B cell (primary cell): ENCODE measurements at regions not wholly inside any gene's neighbourhood (a gene's known extent, or its start where the extent isn't known, plus 50 kb on each side); places are given as distances from the start of the nearest gene placed in this dataset.

Source experiments
- ATAC-seq: fragments of 200-7000 bp; cut with Tn5 transposase; one replicate; pipeline ENCODE4 v1.10.0; 2021; ENCODE audit warnings: low read depth, mild to moderate bottlenecking, moderate number of reproducible peaks, moderate library complexity
- CTCF ChIA-PET: fragments of 350-600 bp; sonication (Branson Sonifier 250); formaldehyde crosslinking; loops from one replicate; lab custom pipeline; 2021; ENCODE audit warnings: antibody characterized with exemption, inconsistent platforms; lab: Charles Lee
- POLR2A ChIA-PET: fragments of 350-600 bp; sonication (Branson Sonifier 250); formaldehyde crosslinking; loops from one replicate; lab custom pipeline; 2021; ENCODE audit warnings: antibody characterized with exemption; lab: Charles Lee
- DNase-seq: peaks from one replicate; pipeline ENCODE4 v3.0.0; 2013
- H2AFZ ChIP-seq: 2 replicates; pipeline ENCODE4 v1.6.1; 2012; ENCODE audit warnings: mild to moderate bottlenecking, low read depth, low read length; ENCODE audit not compliant: insufficient read depth, poor library complexity, severe bottlenecking
- H3K27ac ChIP-seq, 2 donors: 1 replicate in 1 of 2; 2 replicates in 1 of 2; pipeline ENCODE4 v1.5.1; 2012 to 2013; ENCODE audit warnings: low read length in 2 of 2, mild to moderate bottlenecking in 2 of 2, moderate library complexity in 1 of 2
- H3K27me3 ChIP-seq, 4 experiments: fragments of 200-600 bp in 1 of 4; sonication (generic) in 1 of 4; replicated peaks in 1 of 4; 1 replicate in 2 of 4; 2 replicates in 2 of 4; pipeline versions ENCODE4 v1.6.1 to v1.7.0; 2013 to 2016; ENCODE audit warnings: low read length in 3 of 4, mild to moderate bottlenecking in 2 of 4, mixed read lengths in 1 of 4, moderate library complexity in 1 of 4; ENCODE audit not compliant: insufficient read depth in 4 of 4, control insufficient read depth in 3 of 4; ENCODE audit errors: control extremely low read depth in 1 of 4
- H3K36me3 ChIP-seq, 2 experiments: replicated peaks in 1 of 2; 1 replicate in 1 of 2; 2 replicates in 1 of 2; pipeline versions ENCODE4 v1.6.1 to v1.7.1; 2013; ENCODE audit warnings: low read length in 1 of 2; ENCODE audit not compliant: insufficient read depth in 2 of 2, control insufficient read depth in 1 of 2; ENCODE audit errors: control extremely low read depth in 1 of 2, extremely low read depth in 1 of 2
- H3K4me1 ChIP-seq, 2 donors: fragments of 200-600 bp in 1 of 2; sonication (generic) in 1 of 2; 1 replicate in 1 of 2; 2 replicates in 1 of 2; pipeline versions ENCODE4 v1.5.1 to v1.6.1; 2013 to 2017; ENCODE audit warnings: low read length in 2 of 2; ENCODE audit not compliant: control insufficient read depth in 2 of 2, insufficient read depth in 2 of 2
- H3K4me2 ChIP-seq: replicated peaks from 2 replicates; pipeline ENCODE3; 2012; ENCODE audit warnings: mild to moderate bottlenecking, low read depth, low read length; ENCODE audit not compliant: poor library complexity, severe bottlenecking
- H3K4me3 ChIP-seq, 5 experiments: fragments of 200-600 bp in 1 of 5; sonication (generic) in 1 of 5; 1 replicate in 3 of 5; 2 replicates in 2 of 5; pipeline versions ENCODE4 v1.5.1 to v1.7.0; 2011 to 2016; ENCODE audit warnings: low read length in 4 of 5, mild to moderate bottlenecking in 4 of 5, low read depth in 2 of 5, control low read depth in 1 of 5, moderate library complexity in 1 of 5; ENCODE audit not compliant: insufficient read depth in 1 of 5; ENCODE audit errors: control extremely low read depth in 1 of 5, extremely low read depth in 1 of 5
- H3K79me2 ChIP-seq: fragments of 200-600 bp; sonication (generic); one replicate; pipeline ENCODE4 v1.6.0; 2016; ENCODE audit warnings: low read length; ENCODE audit not compliant: control insufficient read depth, insufficient read depth
- H3K9ac ChIP-seq: fragments of 200-600 bp; sonication (generic); 2 replicates; pipeline ENCODE4 v1.6.1; 2017; ENCODE audit warnings: mild to moderate bottlenecking, low read length, moderate library complexity
- H3K9me3 ChIP-seq, 3 donors: one replicate each; pipeline versions ENCODE4 v1.6.1 to v1.7.1; 2013; ENCODE audit warnings: low read length in 2 of 3; ENCODE audit not compliant: control insufficient read depth in 2 of 3, insufficient read depth in 1 of 3; ENCODE audit errors: control extremely low read depth in 1 of 3
- H4K20me1 ChIP-seq: 2 replicates; pipeline ENCODE4 v1.6.0; 2012; ENCODE audit warnings: mild to moderate bottlenecking, low read length; ENCODE audit not compliant: insufficient read depth, control insufficient read depth, poor library complexity, severe bottlenecking
- H3K27ac Mint-ChIP-seq: one replicate; pipeline ENCODE4 v1.8.0; 2021; ENCODE audit warnings: mixed read lengths
- H3K27me3 Mint-ChIP-seq: one replicate; pipeline ENCODE4 v1.8.0; 2021; ENCODE audit warnings: mixed read lengths
- H3K4me1 Mint-ChIP-seq: one replicate; pipeline ENCODE4 v1.8.0; 2021; ENCODE audit warnings: mixed read lengths
- H3K4me3 Mint-ChIP-seq: one replicate; pipeline ENCODE4 v1.8.0; 2021; ENCODE audit warnings: mixed read lengths
- H3K9me3 Mint-ChIP-seq: one replicate; pipeline ENCODE4 v1.8.0; 2022; ENCODE audit warnings: mixed read lengths; ENCODE audit not compliant: insufficient read depth
- CTCF ChIP-seq: fragments of 200-600 bp; IDR thresholded peaks from one replicate; pipeline ENCODE4 v1.8.0; 2022; ENCODE audit warnings: antibody characterized with exemption, mild to moderate bottlenecking
- EZH2 ChIP-seq: IDR thresholded peaks from 2 replicates; pipeline ENCODE4 v1.6.1; 2012; ENCODE audit warnings: borderline replicate concordance, low read depth, mild to moderate bottlenecking, moderate library complexity, low read length; ENCODE audit not compliant: insufficient read depth, poor library complexity, severe bottlenecking
- WGBS: methylation state at CpG from one replicate; pipeline ENCODE4 v1.1.5; 2013; ENCODE audit warnings: missing lambda C conversion rate; ENCODE audit not compliant: insufficient coverage; 5-methylcytosine and 5-hydroxymethylcytosine counted together
- intact Hi-C: fragments of 100-400 bp; cut with micrococcal nuclease; formaldehyde crosslinking; loops from one replicate; pipeline ENCODE4 v1.10.0; 2022

- no peak overlapping the region for H3K4me3 ChIP-seq
- no peak overlapping the region for H3K4me2 ChIP-seq
- H3K27ac Mint-ChIP-seq: no peak overlapping the region
- ChIA-PET CTCF (no interaction called here), POLR2A (interaction anchor here (0.5 kb wide), 1 partner anchor 117 kb away, joined by 5 read pairs; no protein-coding TSS in a partner anchor)
- H2AFZ ChIP-seq: no peak overlapping the region
- DNase-seq: no peak
- peaks cover 0 to 5% (median 1%) of the 10 kb centered on the region in 4 experiments for H3K27me3 ChIP-seq
- H3K9ac ChIP-seq: no peak overlapping the region
- ATAC-seq: no peak
- no peaks in the 10 kb centered on the region for H3K36me3 ChIP-seq
- no CpG with 5 or more reads among the region's 3 CpGs for WGBS
- no peak overlapping the region for H3K27ac ChIP-seq
- no peaks in the 10 kb centered on the region for H3K79me2 ChIP-seq
- peaks cover 0 to 3% (median 0%) of the 10 kb centered on the region in 3 donors for H3K9me3 ChIP-seq
- no peaks in the 10 kb centered on the region for H3K4me1 Mint-ChIP-seq
- TF ChIP-seq CTCF (no peak), EZH2 (no peak)
- peaks cover 31% of the 10 kb centered on the region for H3K27me3 Mint-ChIP-seq
- no peaks in the 10 kb centered on the region for H4K20me1 ChIP-seq
- no peak overlapping the region for H3K4me3 Mint-ChIP-seq
- no peaks in the 10 kb centered on the region for H3K4me1 ChIP-seq
- no peaks in the 10 kb centered on the region for H3K9me3 Mint-ChIP-seq
- intact Hi-C loops: no loop called here
Measured at GRCh38 chr6:163876391-163876790, 461.9 kb downstream of the QKI start.

GRCh38 chr6:163874784-163875183, 460.3 kb downstream of the QKI start:
- Histone ChIP-seq H3K9ac (no peak overlapping the region), H3K4me1 (no peaks in the 10 kb centered on the region), H3K4me2 (no peak overlapping the region), H3K79me2 (no peaks in the 10 kb centered on the region), H3K27ac (no peak overlapping the region), H3K36me3 (no peaks in the 10 kb centered on the region), H2AFZ (no peak overlapping the region), H3K27me3 (peaks cover 0 to 5% (median 1%) of the 10 kb centered on the region in 4 experiments), H3K4me3 (no peak overlapping the region), H4K20me1 (no peaks in the 10 kb centered on the region), H3K9me3 (peaks cover 0 to 3% (median 0%) of the 10 kb centered on the region in 3 donors)
- intact Hi-C loops: no loop called here
- no peak for ATAC-seq
- TF ChIP-seq EZH2 (no peak), CTCF (no peak)
- ChIA-PET CTCF (no interaction called here), POLR2A (no interaction called here)
- H3K27ac Mint-ChIP-seq: no peak overlapping the region
- H3K4me1 Mint-ChIP-seq: no peaks in the 10 kb centered on the region
- no peak overlapping the region for H3K4me3 Mint-ChIP-seq
- no peak for DNase-seq
- 83% methylated on average over 2 of the region's 3 CpGs for WGBS
- H3K9me3 Mint-ChIP-seq: no peaks in the 10 kb centered on the region
- H3K27me3 Mint-ChIP-seq: peaks cover 30% of the 10 kb centered on the region
